ENCODE measurements at regions not wholly inside any gene's neighbourhood (a gene's known extent, or its start where the extent isn't known, plus 50 kb on each side); places are given as distances from the start of the nearest gene placed in this dataset.

DNA sequence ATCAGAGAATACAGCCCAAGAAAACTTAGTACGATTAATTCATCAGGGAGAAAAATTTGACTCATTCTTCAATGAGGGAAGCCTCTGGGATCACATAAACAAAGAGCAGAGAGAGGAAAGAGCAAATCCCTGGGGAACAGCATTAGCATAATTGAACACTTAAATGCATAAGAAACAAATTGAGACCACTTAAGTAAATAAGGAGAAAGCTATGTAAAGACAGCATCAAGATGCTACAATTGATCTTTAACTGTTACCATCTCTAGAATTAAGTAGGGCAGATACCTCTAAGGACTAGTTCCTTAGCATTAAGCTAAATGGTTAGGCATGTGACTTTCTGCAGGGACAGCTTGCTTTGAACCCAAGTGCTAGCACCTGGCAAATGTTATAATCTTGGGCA lies 265.1 kb upstream of the NEGR1 start:
- intact Hi-C loops (cut with DNase I), result no loop called here
- DNase-seq, result no peak

DNA sequence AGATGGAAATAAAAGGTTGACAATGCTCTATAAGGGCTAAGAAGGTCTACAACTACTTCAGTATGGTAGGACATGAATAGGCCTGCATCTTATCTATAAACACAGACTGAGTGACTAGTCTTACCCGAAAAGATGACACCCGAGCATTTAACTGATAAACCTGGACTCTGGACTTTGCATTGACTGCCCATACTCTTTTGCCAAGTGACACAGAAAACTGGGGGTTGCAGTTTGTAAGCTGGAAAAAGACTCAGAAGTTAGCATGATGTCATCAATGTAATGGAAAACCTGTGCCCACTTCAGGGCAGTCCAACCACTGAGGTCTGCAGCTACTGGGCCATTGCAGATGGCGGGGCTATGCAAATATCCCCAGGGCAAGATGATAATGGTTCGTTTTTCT lies 258.3 kb upstream of the NEGR1 start:
- intact Hi-C loops (cut with DNase I), result no loop called here

DNA sequence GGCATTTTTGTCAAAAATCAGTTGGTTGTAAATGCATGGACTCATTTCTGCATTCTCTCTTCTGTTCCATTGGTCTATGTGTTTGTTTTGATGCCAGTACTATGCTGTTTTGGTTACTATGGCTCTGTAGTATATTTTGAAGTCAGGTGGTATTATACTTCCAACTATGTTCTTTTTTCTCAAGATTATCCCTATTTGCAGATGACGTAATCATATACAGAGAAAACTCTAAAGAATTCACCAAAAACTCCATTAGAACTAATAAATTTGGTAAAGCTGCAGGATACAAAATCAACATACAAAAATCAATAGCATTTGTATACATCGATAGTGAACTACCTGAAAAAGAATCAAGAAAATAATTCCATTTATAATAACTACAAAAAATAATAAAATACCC lies 253.1 kb upstream of the NEGR1 start:
- DNase-seq, result no peak
- intact Hi-C loops (cut with DNase I), result no loop called here

More for the DNA sequence above, 258.3 kb upstream of the NEGR1 start:
- no peak for DNase-seq

GRCh38 chr1:72530646-72531045 lies 248.3 kb upstream of the NEGR1 start:
- intact Hi-C loops (cut with DNase I), result no loop called here
- no peak for DNase-seq

- no peak for DNase-seq
- intact Hi-C loops (cut with DNase I), result no loop called here
Observed at GRCh38 chr1:72526926-72527325, 244.6 kb upstream of the NEGR1 start.

DNA sequence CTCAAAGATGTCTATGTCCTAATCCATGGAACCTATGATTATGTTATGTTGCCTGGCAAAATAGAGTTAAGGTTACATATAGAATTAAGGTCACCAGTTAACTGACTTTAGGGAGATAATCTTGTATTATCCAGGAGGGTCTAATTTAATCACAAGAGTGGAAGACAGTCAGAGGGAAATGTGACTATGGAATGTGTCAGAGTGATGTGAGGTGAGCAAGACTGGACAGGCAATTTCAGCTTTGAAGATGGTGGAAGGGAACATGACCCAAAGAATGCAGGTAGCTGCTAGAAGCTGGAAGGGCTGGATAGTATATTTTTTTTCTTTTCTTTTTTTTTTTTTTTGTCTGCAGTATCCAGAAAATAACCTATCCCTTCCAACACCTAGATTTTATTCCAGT lies 241.7 kb upstream of the NEGR1 start:
- DNase-seq, result no peak
- intact Hi-C loops (cut with DNase I), result no loop called here

DNA sequence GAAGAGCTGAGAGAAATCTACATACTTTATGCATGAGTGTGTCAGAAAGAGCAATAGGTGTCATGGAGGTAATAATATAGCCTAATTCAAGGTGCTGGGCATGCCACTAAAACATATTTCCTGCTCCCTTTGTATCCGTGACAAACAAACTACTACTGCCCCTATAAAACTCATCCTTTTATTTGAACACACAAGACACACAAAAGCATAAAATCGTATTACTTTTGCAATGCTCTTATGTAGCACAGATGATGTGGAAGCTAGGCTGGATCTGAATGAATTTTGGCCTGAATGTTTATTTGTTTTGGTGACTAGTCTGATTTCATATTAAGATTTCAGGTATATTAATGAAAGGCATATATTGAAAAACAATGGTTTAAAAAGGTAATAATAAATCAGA lies 239.3 kb upstream of the NEGR1 start:
- no peak for DNase-seq
- intact Hi-C loops (cut with DNase I), result no loop called here

DNA sequence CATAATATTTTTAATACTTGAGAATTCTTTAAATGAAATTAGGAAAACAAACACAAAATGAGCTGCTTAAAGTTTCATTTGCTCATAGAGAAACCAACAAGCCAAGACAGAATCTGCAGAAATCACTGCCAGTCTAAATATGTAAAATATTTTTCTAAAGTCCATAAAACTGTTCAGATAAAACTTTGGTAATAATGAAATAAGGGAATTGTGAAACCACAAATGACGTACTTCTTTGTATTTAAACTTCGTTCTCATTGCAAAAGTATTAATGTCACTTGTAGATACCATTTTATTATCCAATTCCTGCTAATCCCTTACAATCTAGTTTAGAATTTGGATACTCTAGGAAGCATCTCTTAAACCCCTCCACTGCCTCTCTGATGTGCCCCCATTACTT lies 234.5 kb upstream of the NEGR1 start:
- intact Hi-C loops (cut with DNase I), result no loop called here
- no peak for DNase-seq

GRCh38 chr1:72516264-72516663 lies 233.9 kb upstream of the NEGR1 start:
- intact Hi-C loops (cut with DNase I), result no loop called here
- DNase-seq, result no peak

DNA sequence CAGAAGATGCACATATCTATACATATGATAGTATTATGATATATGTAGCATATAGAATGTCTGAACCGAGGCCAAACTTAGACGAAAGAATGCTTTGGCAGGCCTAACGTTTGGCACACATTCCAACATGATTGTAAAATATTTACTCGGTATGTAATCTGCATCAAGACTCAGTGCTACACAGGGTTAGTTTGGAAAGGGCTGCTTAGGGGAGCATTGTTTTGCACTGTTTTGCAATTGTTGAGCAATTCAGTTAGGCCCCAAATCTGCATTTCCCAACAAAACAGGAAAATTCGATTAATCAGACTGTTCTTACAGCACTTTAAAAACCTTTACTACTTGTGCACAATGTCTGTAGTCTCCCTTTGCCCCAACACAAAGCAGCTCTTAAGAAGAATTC lies 216.0 kb upstream of the NEGR1 start:
- no peak for DNase-seq
- intact Hi-C loops (cut with DNase I), result no loop called here

- no peak for DNase-seq
- intact Hi-C loops (cut with DNase I), result no loop called here
Observed at GRCh38 chr1:72489801-72490200, 207.5 kb upstream of the NEGR1 start.

DNA sequence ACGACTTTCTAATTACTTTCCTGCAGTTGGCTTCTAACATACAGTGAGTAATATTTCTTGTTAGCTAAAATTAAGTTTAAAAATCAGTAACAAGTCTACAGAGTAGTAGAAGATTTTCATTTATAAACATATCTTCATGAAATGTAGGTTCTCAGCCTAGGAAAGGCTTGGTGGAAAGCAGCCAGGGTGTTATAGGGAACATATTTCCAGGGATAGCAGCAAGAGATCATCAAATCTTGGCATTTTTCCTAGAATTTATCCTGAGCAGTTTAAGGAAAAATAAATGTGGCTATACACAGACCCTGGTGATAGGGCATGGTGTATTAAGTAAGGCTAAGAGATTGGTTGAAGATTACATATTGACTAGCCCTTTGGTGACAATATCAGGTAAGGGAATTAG lies 203.5 kb upstream of the NEGR1 start:
- intact Hi-C loops (cut with DNase I), result no loop called here
- no peak for DNase-seq

GRCh38 chr1:72483846-72484357 lies 201.6 kb upstream of the NEGR1 start:
- intact Hi-C loops (cut with DNase I), result no loop called here

DNA sequence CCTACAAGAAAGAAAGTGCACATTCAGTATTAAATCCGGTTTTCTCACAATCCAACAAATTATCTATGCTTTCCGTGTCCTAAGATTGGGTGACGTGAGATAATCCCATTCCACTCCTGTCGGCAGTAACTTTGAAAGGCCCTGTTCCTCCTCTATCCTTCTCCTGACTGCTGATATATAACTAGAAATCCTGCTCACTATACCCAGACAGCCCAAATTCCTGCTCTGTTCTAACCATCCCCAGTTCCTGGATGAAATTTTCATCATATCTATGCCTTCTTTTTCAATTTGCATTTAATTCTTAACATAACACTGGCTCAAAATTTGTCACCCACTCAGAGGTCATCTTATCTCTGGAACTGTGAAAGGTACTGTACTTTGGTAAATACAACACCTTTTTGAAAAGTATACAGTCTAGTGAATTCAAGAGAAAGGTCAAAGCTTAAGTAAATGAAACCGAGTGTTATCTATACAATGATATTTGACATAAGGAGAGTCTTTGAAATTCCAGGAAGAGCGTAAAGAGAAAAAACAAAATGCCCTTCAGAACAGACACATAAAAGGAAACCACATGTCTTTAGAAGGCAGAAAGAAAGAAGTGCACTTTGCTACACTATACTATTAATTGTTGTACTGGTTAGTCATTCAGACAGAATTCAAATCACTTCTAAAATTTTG lies 200.5 kb upstream of the NEGR1 start:
- intact Hi-C loops (cut with DNase I), result no loop called here
- DNase-seq, result no peak

More at GRCh38 chr1:72483846-72484357, 201.6 kb upstream of the NEGR1 start:
- no peak for DNase-seq

DNA sequence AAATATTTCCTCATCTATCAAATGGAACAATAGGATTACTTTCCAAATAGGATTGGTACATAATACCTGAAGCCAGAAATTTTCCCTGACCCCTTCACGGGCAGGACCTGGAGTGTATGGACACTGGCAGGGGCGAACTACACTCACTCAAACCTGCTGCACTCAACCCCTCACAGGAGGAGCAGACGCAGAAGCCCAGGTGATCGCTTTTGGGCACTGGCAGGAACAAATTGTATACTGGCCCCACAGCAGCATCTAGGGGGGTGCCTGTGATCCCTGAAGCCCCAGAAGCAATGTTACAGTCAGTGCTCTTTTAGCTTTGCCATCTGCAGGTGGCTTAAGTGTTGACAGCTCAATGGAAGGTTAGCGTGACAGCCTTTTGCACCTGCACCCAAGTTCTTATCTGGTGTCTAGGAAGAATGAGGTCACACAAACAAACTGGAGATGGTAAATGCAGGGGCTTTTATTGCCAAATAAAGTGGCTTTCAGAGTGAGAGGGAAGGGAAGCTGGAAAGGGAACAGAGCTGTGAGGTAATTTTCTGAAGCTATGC lies 199.2 kb upstream of the NEGR1 start:
- DNase-seq, result no peak
- intact Hi-C loops (cut with DNase I), result no loop called here

GRCh38 chr1:72466376-72466775 lies 184.0 kb upstream of the NEGR1 start:
- intact Hi-C loops (cut with DNase I), result no loop called here
- no peak for DNase-seq

- DNase-seq, result no peak
- intact Hi-C loops (cut with DNase I), result no loop called here
Observed at GRCh38 chr1:72462186-72462905, 180.0 kb upstream of the NEGR1 start.

GRCh38 chr1:72442262-72442661 lies 159.9 kb upstream of the NEGR1 start:
- intact Hi-C loops (cut with DNase I), result no loop called here

DNA sequence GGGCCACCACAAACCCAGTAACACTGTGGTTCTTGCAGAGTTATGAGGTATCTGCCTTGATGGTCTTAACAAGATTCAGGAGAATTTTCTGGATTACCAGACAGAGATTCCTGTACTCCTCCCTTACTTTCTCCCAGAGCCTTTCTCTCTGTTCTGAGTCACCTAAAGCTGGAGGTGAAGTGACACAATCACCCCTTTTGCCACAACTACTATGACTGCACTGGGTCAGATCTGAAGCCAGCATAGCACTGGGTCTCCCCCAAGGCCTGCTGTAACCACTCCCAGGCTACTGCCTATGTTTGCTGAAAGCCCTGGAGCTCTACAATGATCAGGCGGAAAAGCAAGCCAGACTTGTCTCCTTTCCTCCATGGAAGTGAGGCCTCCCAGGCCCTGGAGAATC lies 156.7 kb upstream of the NEGR1 start:
- intact Hi-C loops (cut with DNase I), result no loop called here
- no peak for DNase-seq

More at GRCh38 chr1:72442262-72442661, 159.9 kb upstream of the NEGR1 start:
- no peak for DNase-seq

DNA sequence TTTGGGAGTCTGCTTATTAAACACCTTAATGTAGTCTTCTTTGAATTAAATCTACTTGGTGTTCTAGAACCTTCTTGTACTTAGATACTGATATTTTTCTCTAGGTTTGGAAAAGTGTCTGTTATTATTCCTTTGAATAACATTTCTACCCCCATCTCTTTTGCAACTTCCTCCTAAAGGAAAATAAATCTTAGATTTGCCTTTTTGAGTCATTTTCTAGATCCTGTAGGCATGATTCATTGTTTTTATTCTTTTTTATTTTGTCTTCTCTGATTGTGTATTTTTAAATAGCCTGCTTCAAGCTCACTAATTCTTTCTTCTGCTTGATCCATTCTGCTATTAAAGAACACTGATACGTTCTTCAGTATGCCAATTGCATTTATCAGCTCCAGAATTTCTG lies 155.9 kb upstream of the NEGR1 start:
- DNase-seq, result no peak
- intact Hi-C loops (cut with DNase I), result no loop called here

GRCh38 chr1:72435025-72435424 lies 152.7 kb upstream of the NEGR1 start:
- no peak for DNase-seq
- intact Hi-C loops (cut with DNase I), result no loop called here

Measured in head of caudate nucleus (tissue), 42 donors.